Activated CD8-positive, alpha-beta memory T cell treated with anti-CD3 and anti-CD28 coated beads, Interleukin-2, amount 50 U/mL, for 1 hour (primary cell): ENCODE measurements at regions not wholly inside any gene's neighbourhood (a gene's known extent, or its start where the extent isn't known, plus 50 kb on each side); places are given as distances from the start of the nearest gene placed in this dataset.
"Not testable (repeated sequence)": the region's sequence is repeated elsewhere in the genome, so short reads cannot be mapped to it uniquely, and the experiment has no call there.

Source experiments
- DNase-seq: peaks from one replicate; pipeline ENCODE4 v3.0.0-alpha.2; 2020; ENCODE audit errors: extremely low read depth

DNA sequence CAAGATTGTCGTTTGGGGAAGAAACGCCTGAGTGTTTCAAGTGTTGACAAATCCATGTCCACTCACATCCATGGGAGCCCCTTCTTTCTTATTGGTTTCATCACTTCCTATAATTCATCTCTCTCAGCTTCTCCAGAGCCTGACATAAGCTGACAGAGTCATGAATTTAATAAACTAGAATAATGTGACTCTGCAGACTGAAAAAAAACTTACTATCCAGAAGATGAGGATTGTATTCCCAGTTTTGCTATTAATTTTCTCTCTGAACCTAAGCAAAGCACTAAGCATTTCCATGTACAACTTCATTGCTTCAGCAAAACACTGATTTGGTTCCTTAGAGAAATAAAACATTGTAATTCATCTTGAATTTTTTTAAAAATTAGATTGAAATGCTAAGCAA is 691.8 kb downstream of the MTRR start:
- no peak for DNase-seq

DNA sequence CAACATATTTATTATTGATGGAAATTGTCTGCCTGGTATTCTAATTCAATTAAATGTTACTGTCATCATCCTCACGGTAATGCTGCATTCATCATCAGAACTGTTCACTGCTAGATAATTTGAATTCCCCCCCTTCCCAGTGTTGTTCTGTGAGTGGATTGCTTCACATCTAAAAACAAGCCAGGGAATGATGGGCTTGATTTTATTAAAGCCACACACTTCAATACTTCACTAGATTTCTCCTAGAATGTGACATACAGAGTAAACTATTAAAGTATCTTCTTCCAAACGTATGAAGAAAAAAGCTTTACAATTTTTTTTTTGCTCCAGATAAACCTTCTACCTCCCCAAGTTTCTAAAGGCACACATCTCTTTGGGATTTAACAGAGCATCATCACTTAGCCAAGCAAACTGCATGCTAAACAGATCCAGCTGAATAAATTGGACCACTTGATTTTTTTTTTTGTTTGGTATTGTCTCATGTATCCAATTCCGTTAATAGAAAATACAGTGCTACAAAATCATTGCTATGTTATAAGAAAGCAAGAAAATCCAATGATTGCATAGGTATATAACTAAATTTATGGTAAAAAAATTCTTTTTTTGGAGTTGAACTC is 692.4 kb downstream of the MTRR start:
- DNase-seq = no peak

DNA sequence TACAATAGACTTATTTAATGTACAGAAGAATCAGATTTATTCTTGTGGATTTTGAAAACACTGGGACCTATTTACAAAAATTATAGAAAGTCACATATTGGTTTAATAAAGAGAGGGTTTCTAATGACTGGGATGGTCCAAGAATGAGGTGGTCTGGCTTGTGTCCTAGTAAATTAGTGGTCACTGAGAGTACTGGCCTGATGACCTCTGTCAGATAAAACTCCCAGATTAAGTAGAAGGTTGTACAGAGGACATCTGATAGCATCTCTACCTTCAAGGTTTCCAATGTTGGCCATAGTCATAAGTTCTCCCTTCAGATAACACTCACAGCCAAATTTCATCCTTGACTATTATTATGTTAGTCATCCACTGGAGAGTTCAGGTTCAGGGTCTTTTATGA is 692.9 kb downstream of the MTRR start:
- no peak for DNase-seq

DNA sequence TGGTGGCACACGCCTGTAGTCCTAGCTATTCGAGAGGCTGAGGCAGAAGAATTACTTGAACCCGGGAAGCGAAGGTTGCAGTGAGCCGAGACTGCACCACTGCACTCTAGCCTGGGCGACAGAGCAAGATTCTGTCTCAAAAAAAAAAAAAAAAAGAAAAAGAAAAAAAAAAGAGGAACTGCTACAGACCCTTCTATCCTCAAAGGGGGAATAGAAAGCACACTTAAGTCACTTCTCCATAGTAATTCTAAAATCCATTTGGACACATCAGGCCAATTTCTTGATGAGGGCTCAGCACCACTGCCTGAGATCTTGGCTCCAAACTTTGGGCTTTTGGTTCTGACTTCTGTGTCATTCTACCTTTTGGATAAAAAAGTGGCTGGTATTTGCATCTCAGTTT is 694.6 kb downstream of the MTRR start:
- DNase-seq = not testable (repeated sequence)

DNA sequence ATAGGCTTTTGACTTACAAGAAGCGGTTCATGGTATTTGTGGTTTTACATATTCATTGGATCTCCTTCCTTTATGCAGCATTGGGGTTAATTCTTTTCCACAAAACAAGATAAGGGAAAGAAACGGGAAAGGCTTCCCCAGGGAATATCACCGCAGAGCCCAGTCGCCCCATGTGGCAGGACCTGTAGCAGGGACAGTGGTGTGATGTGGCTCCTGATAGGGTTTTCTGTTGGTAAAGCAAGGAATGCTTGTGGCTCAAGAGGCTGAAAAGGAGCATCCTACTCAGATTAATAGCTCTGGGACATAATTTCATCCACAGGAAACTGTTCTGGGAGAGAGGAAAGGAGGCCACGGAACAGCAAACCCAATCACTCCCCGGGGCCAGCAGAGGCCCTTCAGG is 699.9 kb downstream of the MTRR start:
- no peak for DNase-seq

DNA sequence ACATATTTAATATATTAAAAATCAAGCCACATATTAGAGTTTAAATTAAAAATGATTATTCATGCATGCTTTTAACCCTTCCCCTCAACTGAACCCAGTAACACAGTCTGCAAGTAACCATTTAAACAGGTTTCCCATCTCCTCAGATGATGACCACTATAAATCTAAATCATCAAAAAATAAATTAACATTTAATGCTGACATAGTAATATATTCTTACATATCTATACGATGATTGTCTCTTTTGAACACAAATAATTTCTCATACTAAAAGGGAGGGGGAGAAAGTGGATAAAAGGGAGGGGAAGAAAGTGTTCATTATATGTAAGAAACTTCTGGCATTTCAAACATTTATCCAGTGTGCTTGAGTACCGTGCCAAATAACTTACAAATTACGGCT is 701.6 kb downstream of the MTRR start:
- no peak for DNase-seq

DNA sequence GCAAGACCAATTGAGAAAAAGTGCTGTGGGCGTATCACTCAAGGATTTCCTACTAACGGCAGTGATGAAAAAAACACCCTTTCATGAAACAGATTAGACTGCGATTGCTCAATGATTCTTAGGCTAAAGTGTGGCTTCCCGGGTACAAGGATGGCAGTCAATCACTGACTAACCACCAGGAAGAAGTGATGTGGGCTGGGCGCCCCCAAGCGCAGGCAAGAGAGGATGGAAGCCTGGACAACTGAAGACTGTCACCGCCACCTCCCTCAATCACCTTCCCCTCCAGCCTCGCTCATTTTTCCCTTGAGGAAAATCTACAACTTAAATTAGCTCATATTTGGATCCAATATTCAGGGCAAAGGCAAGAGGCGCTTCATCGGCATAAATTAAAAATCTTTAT is 707.2 kb downstream of the MTRR start:
- no peak for DNase-seq

DNA sequence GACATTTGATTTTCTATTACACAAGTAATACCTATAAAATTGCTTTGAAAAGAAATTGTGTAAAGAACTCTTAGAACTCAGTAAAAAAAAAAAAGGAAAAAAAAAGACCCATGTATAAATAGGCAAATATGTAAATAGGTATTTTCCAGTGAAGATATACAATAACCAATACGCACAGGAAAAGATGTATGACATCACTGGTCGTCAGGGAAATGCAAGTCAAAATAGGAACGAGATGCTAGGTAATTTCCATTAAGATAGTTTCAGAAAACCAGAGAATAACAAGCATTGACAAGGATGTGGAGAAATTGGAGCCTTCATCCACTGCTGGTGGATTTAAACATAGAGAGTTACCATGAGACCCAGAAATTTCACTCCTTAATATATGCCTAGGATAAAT is 708.8 kb downstream of the MTRR start:
- DNase-seq = no peak

DNA sequence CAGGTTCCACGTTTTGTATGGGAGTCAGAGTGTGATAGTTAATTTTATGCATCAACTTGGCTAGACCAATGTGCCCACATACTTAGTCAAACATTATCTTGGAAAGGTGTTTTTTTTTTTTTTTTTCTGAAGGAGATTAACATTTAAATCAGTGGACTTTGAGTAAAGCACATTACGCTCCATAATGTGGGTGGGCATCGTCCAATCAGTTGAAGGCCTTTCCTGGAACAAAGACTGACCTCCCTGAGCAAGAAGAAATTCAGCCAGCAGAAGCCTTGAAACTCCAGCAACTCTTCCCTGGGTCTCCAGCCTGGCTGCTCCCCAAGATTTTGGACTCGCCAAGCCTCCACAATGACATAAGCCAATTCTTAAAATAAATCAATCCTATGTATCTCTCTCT is 711.4 kb downstream of the MTRR start:
- DNase-seq = no peak

DNA sequence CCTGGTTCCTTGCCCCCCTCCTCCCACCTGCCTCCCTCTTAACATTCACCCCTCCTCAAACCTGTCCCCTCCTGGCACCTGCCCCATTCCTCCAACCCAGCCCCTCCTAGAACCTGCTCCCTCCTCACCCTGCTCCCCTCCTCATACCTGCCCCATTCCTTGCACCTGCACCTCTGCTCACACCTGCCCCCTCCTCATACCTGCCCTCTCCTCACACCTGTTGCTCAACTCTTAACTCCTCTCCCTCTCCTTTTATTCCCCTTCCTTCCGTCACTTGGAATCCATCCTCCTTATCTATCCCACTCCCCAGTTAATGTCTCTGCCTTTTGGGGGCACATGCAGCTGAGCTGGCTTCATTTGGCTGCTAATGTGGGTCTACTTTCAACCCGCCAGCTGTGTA is 712.1 kb downstream of the MTRR start:
- DNase-seq = no peak

DNA sequence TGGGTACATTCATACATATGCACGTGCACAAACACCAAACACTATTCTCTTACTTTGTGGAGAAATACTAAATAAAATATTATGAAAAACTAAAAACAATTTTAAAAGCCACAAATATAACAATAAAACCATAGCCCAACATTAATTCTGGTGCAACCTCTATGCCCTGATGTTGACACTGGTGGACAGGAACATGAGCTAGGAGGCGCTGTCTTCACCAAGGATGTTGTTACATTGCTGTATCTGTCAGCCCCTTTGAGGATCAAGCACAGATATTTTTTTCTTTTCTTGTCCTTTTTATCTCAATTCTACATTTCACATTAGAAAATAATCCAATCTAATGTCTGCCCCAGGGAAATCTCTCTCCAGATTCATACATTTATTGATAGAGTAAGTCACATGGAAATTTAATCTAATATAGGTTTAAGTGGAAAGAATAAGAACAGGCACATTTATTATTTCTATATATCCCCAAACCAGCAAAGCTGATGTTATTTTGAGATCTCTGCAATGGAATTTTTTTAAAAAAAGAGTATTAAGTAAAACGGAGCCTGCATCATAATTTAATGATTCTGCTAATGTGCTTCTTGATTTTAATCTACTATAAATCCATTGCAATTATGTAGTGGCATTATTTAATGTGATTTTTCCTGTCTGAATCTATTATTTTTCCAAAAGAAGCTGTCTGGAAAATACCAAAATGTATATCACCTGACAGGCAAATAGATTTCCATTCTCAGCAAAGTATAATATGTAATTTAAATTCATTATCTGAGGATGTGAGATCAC is 716.5 kb downstream of the MTRR start:
- DNase-seq = no peak

DNA sequence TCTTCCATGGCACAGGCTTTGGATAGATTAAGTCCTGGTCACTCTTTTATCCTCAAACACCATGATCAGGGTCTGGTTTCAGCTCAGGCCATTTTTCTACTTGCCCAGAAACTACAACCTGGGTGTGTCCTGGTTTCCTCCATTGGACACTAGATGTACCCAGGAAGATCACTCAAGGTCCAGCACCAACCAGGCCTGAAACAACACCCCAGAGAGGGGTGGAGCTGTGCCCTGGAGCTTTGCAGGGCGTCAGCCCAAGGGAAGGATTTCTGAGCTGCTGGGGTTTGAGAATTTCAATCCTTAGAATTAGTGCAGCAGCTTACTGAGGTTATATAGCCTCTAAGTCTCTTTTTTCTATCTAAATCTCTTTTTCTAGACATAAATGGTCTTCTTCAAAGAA is 722.0 kb downstream of the MTRR start:
- no peak for DNase-seq

DNA sequence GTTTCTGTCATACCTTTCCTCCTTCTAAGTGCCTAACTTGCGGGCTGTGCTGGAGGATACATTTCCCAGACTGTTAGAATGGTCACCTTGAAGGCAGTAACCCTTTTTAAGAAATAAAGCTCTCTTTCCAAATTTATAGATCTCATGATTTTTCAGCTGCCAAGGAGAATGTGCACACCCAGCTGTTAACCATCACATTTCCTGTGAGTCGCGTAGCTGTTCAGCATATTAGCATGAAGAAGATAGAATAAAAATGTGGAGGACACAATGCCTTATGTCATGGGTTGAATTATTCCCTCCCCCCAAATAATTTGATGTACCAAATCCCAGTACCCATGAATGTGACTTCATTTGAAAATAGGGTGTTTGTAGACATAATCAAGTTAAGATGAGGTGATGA is 729.4 kb downstream of the MTRR start:
- DNase-seq = no peak

DNA sequence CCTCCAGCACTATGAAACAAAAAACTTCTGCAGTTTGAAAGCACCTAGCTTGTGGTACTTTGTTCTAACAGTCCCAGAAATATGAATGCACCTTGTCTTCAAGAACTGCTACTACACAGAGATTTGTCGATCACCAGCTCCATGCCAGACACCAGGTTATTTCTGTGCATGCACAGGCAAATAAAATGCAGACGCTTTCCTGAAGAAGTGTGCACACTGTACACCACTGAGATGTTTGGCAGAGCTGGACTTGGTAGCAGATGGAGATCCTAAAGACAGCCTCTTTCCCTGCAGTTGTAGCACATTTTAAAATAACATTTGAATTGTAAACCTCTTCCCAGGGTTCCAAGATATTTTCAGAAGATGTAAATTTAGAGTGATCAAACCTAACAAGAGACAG is 730.0 kb downstream of the MTRR start:
- no peak for DNase-seq

DNA sequence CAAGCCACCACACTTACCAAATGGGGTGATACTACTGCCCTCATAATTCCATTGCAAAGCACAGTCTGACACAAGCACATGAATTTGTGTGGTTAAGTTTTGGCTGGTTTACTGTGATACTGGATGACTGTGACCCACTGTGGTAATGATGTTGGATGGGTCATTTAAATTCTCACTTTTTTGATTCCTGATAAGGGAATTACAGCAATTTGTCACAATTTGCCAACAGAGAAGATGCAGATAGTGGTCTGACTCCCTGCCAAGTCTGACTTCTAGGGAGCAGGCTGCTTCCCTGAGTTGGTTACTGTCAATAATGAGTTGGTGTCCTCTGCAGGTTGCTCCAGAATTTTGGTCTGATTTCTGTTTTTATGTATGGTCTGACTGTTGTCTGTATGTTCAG is 731.9 kb downstream of the MTRR start:
- DNase-seq = no peak

DNA sequence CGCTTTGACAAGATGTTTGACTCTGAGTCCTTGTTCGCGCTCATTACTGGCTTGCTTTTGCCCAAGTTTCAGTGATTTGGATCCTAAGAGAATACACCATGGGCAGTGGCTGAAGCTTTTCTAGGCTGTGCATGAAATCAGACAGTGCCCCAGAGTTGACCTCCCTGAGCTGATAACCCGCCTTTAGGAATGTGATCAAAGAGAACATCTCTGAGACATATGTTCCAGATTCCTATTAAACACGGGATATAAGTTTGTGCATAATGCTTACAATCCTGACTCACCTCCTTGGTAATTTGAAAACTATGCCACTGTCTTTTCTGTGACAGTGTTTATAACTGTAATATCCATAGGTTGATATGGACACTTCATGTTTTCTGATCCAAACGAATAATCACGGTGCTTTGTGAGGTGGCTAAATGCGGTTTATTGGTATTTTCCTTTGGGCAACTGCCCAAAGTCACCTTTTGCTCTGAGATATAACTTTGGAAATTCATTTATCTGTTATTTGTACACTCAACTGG is 732.9 kb downstream of the MTRR start:
- DNase-seq = no peak

DNA sequence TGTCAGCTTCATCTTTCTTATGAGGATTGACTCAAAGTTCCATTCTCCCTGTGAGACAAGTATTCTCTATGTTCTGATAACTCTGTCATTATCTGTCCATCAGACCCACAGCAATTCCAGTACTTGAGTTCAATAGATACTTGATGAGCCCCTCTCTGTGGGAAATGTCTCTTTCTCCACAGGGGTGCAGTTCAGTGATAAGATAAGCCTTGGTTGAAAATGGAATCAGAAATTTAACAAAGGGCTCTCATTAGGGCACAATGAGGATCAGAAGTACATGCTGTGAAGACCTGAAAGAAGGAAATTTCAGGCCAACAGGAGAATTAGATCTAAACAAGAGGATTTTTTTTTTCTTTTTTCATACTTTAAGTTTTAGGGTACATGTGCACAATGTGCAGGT is 737.3 kb downstream of the MTRR start:
- DNase-seq = no peak

DNA sequence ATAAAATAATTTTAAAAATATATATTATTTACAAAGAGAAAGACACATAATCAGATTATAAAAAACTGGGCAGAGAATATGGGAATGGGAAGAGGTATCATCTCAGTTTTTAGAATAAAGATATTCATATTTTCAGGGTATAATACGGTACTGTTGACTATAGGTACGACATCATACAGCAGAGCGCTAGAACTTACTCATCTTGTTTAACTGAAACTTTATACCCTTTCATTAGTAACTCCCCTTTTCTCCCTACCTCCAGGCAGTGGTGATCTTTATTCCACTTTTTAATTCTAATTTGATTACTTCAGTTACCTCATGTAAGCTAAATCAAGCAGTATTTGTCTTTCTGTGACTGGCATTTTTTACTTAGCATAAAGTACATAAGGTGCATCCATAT is 742.1 kb downstream of the MTRR start:
- DNase-seq = no peak

DNA sequence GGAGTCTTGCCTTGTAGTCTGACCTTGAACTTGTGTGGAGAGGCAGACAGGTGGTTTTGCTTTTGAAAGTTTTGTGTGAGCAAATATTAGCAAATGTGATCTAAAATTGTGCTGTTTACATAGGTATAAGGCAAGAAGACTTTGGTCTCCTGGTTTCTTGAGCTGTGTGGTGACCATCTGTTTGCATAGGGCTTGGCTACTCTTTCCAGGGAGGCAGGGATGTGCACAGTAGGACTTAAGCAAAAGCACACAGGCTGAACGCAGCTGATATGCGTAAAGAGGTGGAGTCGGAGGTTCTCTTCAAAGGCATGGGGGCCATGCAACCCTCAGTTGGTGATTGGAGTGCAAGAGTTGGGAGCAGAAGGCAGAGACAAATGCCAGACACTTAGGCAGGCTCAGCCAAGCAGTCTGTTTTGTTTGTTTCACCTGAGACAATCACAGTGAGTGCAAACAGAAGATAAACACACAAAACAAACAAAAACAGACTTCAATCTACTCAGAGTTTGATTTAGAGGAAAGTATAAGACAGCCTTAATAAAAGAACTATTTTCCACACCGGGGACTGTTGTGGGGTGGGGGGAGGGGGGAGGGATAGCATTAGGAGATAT is 744.2 kb downstream of the MTRR start:
- no peak for DNase-seq

DNA sequence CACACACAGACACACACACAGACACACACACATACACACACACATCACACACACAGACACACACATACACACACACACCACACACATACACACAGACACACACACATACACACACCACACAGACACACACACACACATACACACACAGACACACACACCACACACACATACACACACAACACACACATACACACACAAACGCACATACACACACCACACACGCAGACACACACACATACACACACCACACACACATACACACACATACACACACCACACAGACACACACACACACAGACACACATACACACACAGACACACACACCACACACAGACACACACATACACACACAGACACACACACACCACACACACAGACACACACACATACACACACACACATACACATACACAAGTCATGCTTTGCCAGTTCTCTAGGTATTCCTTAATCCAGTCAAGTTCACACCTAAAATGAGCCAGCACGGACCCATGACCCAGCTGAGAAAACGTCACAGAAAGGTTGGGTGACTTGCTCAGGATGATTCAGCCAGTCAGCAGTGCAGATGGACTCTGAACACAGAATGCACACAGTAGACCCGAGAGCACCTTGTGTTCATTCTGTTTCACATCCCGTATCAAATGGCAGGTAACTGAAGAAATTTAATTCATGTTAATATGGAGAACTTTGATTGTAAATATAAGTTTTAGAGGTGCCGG is 746.4 kb downstream of the MTRR start:
- DNase-seq = no peak

DNA sequence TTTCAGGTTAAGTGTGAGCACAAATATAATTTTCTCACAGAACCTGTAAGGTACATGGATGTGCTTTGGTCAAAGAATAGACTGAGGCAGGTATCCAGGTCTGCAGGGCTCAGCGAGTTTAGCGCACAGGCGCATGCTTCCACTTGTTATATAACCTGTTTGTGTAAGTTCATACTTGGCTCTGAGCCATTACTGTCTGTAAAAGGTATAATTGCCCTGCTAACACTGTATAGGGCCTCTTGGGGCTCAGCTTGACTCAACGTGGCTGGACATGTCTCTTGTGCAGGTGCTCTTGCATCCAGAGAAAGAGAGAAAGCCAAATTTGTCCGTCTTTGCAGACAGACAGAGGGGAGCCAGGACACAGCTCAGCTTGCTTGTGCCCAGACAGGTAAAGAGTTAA is 759.6 kb downstream of the MTRR start:
- DNase-seq = no peak

DNA sequence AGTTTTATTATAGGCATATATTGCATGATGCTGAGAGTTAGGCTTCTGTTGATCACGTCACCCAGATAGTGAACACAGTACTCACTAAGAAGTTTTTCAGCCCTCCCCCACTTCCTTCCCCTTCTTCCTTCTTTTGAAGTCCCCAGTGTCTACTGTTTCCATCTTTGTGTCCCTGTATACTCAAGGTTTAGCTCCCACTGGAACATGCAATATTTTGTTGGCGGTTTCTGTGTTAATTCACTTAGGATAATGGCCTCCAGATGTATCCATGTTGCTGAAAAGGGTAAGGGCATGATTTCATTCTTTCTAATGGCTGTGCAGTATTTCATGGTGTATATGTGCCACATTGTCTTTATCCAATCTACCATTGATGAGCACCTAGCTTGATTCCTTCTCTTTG is 764.3 kb downstream of the MTRR start:
- no peak for DNase-seq

DNA sequence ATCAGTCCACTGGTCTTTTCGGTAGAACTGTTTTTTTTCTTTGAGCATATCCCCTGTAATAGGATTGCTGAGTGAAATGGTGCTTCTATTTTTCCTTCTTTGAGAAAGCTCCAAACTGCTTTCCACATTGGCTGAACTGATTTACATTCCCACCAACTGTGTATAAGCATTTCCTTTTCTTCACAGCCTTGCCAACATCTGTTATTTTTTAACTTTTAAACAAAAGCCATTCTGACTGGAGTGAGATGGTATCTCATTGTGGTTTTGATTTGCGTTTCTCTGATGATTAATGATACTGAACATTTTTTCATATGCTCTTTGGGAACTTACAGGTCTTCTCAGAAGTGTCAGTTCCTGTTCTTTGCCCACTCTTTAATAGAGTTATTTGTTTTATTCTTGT is 764.7 kb downstream of the MTRR start:
- DNase-seq = no peak
